ENCODE measurements at regions not wholly inside any gene's neighbourhood (a gene's known extent, or its start where the extent isn't known, plus 50 kb on each side); places are given as distances from the start of the nearest gene placed in this dataset.
"Not testable (repeated sequence)": the region's sequence is repeated elsewhere in the genome, so short reads cannot be mapped to it uniquely, and the experiment has no call there.

GRCh38 chr1:230494514-230494913 lies 68.4 kb upstream of the PGBD5 start:
- H3K9ac ChIP-seq = no peak overlapping the region
- no peaks in the 10 kb centered on the region for H3K36me3 ChIP-seq
- no peak for TF ChIP-seq Cebpa-rat (IDR thresholded peaks at IDR 0.05)
- peaks cover 0 to 21% (median 4%) of the 10 kb centered on the region in 11 experiments; a peak in 8 of 22 replicates for H3K9me3 ChIP-seq (replicated peaks in 1 of 11)
- H3K4me3 ChIP-seq = no peak overlapping the region
- no peaks in the 10 kb centered on the region for H3K27me3 ChIP-seq
- no peaks in the 10 kb centered on the region for H3K4me1 ChIP-seq
- no peaks in the 10 kb centered on the region for H4K20me1 ChIP-seq
- H3K4me2 ChIP-seq = no peak overlapping the region
- no peak overlapping the region for H3K27ac ChIP-seq

- Histone ChIP-seq H3K27ac (no peak overlapping the region), H3K36me3 (no peaks in the 10 kb centered on the region), H3K27me3 (no peaks in the 10 kb centered on the region), H3K4me3 (no peak overlapping the region), H3K4me2 (no peak overlapping the region), H4K20me1 (no peaks in the 10 kb centered on the region), H3K4me1 (no peaks in the 10 kb centered on the region), H3K9ac (no peak overlapping the region), H3K9me3 (replicated peaks in 1 of 11) (peaks cover 0 to 21% (median 4%) of the 10 kb centered on the region in 11 experiments; a peak in 8 of 22 replicates)
- no peak for TF ChIP-seq Cebpa-rat (IDR thresholded peaks at IDR 0.05)
These were observed 67.9 kb upstream of the PGBD5 start for GRCh38 chr1:230494026-230494425.

- Histone ChIP-seq H3K4me1 (no peaks in the 10 kb centered on the region), H3K27me3 (no peaks in the 10 kb centered on the region), H3K4me2 (no peak overlapping the region), H3K27ac (no peak overlapping the region), H3K9ac (no peak overlapping the region), H3K4me3 (no peak overlapping the region), H3K9me3 (replicated peaks in 1 of 11) (peaks cover 0 to 21% (median 4%) of the 10 kb centered on the region in 11 experiments; a peak in 8 of 22 replicates), H4K20me1 (no peaks in the 10 kb centered on the region), H3K36me3 (no peaks in the 10 kb centered on the region)
- no peak for TF ChIP-seq Cebpa-rat (IDR thresholded peaks at IDR 0.05)
These were observed 67.1 kb upstream of the PGBD5 start for GRCh38 chr1:230493264-230493663.

GRCh38 chr1:230490436-230490835 lies 64.3 kb upstream of the PGBD5 start:
- no peaks in the 10 kb centered on the region for H3K27me3 ChIP-seq
- peaks cover 0 to 12% (median 4%) of the 10 kb centered on the region in 11 experiments; a peak in 8 of 22 replicates for H3K9me3 ChIP-seq (replicated peaks in 1 of 11)
- no peaks in the 10 kb centered on the region for H4K20me1 ChIP-seq
- TF ChIP-seq Cebpa-rat (IDR thresholded peaks at IDR 0.05) = no peak
- no peak overlapping the region for H3K4me3 ChIP-seq
- H3K36me3 ChIP-seq = no peaks in the 10 kb centered on the region
- H3K9ac ChIP-seq = no peak overlapping the region
- no peak overlapping the region for H3K4me2 ChIP-seq
- H3K4me1 ChIP-seq = no peaks in the 10 kb centered on the region
- no peak overlapping the region for H3K27ac ChIP-seq

- no peak overlapping the region for H3K9ac ChIP-seq
- H4K20me1 ChIP-seq = no peaks in the 10 kb centered on the region
- no peaks in the 10 kb centered on the region for H3K9me3 ChIP-seq (replicated peaks in 1 of 11)
- H3K27ac ChIP-seq = no peak overlapping the region
- no peaks in the 10 kb centered on the region for H3K36me3 ChIP-seq
- TF ChIP-seq Cebpa-rat (IDR thresholded peaks at IDR 0.05) = no peak
- no peaks in the 10 kb centered on the region for H3K27me3 ChIP-seq
- no peaks in the 10 kb centered on the region for H3K4me1 ChIP-seq
- H3K4me2 ChIP-seq = no peak overlapping the region
- H3K4me3 ChIP-seq = no peak overlapping the region
These were observed 61.8 kb upstream of the PGBD5 start for GRCh38 chr1:230487773-230488428.

- TF ChIP-seq Cebpa-rat (IDR thresholded peaks at IDR 0.05) = no peak
- H3K27me3 ChIP-seq = no peaks in the 10 kb centered on the region
- H4K20me1 ChIP-seq = no peaks in the 10 kb centered on the region
These were observed 50.5 kb upstream of the PGBD5 start for GRCh38 chr1:230476622-230477003.

GRCh38 chr1:230475856-230476621 lies 49.9 kb upstream of the PGBD5 start:
- H3K27me3 ChIP-seq, H3K36me3 ChIP-seq, H3K4me2 ChIP-seq, H3K9ac ChIP-seq, H3K4me3 ChIP-seq, H4K20me1 ChIP-seq, H3K27ac ChIP-seq: not testable (repeated sequence)
- peaks cover 0 to 17% (median 0%) of the 10 kb centered on the region in 10 experiments; a peak in 4 of 20 replicates for H3K4me1 ChIP-seq
- peaks cover 0 to 24% (median 12%) of the 10 kb centered on the region in 11 experiments; a peak in 13 of 22 replicates for H3K9me3 ChIP-seq (replicated peaks in 1 of 11)

More at GRCh38 chr1:230476622-230477003, 50.5 kb upstream of the PGBD5 start:
- Histone ChIP-seq H3K36me3 (no peaks in the 10 kb centered on the region), H3K9ac (no peak overlapping the region), H3K4me2 (no peak overlapping the region), H3K4me1 (peaks cover 0 to 17% (median 0%) of the 10 kb centered on the region in 10 experiments; a peak in 4 of 20 replicates), H3K4me3 (no peak overlapping the region), H3K9me3 (replicated peaks in 1 of 11) (peaks cover 0 to 20% (median 9%) of the 10 kb centered on the region in 11 experiments; a peak in 13 of 22 replicates), H3K27ac (no peak overlapping the region)

Measured in BLaER1 treated with 17β-estradiol and CSF1 and Interleukin-3, amounts not matched to agents 10 nM and 100 nM (cell line).